ENCODE measurements at regions not wholly inside any gene's neighbourhood (a gene's known extent, or its start where the extent isn't known, plus 50 kb on each side); places are given as distances from the start of the nearest gene placed in this dataset.

GRCh38 chr21:36532769-36533467 is 53.0 kb upstream of the CLDN14 start:
- DNase-seq (ENCODE audit: low read depth in 2 of 2), result no peak

GRCh38 chr21:36533468-36533848 is 53.5 kb upstream of the CLDN14 start:
- no peak for DNase-seq (ENCODE audit: low read depth in 2 of 2)

- no peak for DNase-seq (ENCODE audit: low read depth in 2 of 2)
Measured at GRCh38 chr21:36534656-36535055, 54.7 kb upstream of the CLDN14 start.

- DNase-seq (ENCODE audit: low read depth in 2 of 2), result no peak
Measured at GRCh38 chr21:36535618-36536241, 55.8 kb upstream of the CLDN14 start.

- DNase-seq (ENCODE audit: low read depth in 2 of 2), result no peak
Measured at GRCh38 chr21:36538761-36539160, 58.8 kb upstream of the CLDN14 start.

- no peak for DNase-seq (ENCODE audit: low read depth in 2 of 2)
Measured at GRCh38 chr21:36539434-36540150, 59.7 kb upstream of the CLDN14 start.

- DNase-seq (ENCODE audit: low read depth in 2 of 2), result no peak
Measured at GRCh38 chr21:36540700-36541099, 60.8 kb upstream of the CLDN14 start.

GRCh38 chr21:36541721-36542139 is 61.8 kb upstream of the CLDN14 start:
- no peak for DNase-seq (ENCODE audit: low read depth in 2 of 2)

GRCh38 chr21:36542312-36543101 is 62.6 kb upstream of the CLDN14 start:
- DNase-seq (ENCODE audit: low read depth in 2 of 2), result no peak

GRCh38 chr21:36543924-36544323 is 64.0 kb upstream of the CLDN14 start:
- DNase-seq (ENCODE audit: low read depth in 2 of 2), result no peak

- no peak for DNase-seq (ENCODE audit: low read depth in 2 of 2)
Measured at GRCh38 chr21:36544545-36544944, 64.6 kb upstream of the CLDN14 start.

GRCh38 chr21:36545776-36546511 is 66.0 kb upstream of the CLDN14 start:
- DNase-seq (ENCODE audit: low read depth in 2 of 2), result no peak

- DNase-seq (ENCODE audit: low read depth in 2 of 2), result no peak
Measured at GRCh38 chr21:36547464-36547863, 67.5 kb upstream of the CLDN14 start.

GRCh38 chr21:36548866-36549265 is 68.9 kb upstream of the CLDN14 start:
- DNase-seq (ENCODE audit: low read depth in 2 of 2), result no peak

GRCh38 chr21:36549470-36549869 is 69.5 kb upstream of the CLDN14 start:
- no peak for DNase-seq (ENCODE audit: low read depth in 2 of 2)

- no peak for DNase-seq (ENCODE audit: low read depth in 2 of 2)
Measured at GRCh38 chr21:36550761-36551160, 70.8 kb upstream of the CLDN14 start.

GRCh38 chr21:36551321-36551720 is 71.4 kb upstream of the CLDN14 start:
- no peak for DNase-seq (ENCODE audit: low read depth in 2 of 2)

- no peak for DNase-seq (ENCODE audit: low read depth in 2 of 2)
Measured at GRCh38 chr21:36551731-36552433, 72.0 kb upstream of the CLDN14 start.

GRCh38 chr21:36552434-36552785 is 72.5 kb upstream of the CLDN14 start:
- DNase-seq (ENCODE audit: low read depth in 2 of 2), result no peak

GRCh38 chr21:36553406-36553805 is 73.5 kb upstream of the CLDN14 start:
- no peak for DNase-seq (ENCODE audit: low read depth in 2 of 2)

All from activated CD4-positive, alpha-beta T cell treated with anti-CD3 and anti-CD28 coated beads for 24 hours (primary cell).